ENCODE measurements at regions not wholly inside any gene's neighbourhood (a gene's known extent, or its start where the extent isn't known, plus 50 kb on each side); places are given as distances from the start of the nearest gene placed in this dataset.
"Not testable (repeated sequence)": the region's sequence is repeated elsewhere in the genome, so short reads cannot be mapped to it uniquely, and the experiment has no call there.

DNA sequence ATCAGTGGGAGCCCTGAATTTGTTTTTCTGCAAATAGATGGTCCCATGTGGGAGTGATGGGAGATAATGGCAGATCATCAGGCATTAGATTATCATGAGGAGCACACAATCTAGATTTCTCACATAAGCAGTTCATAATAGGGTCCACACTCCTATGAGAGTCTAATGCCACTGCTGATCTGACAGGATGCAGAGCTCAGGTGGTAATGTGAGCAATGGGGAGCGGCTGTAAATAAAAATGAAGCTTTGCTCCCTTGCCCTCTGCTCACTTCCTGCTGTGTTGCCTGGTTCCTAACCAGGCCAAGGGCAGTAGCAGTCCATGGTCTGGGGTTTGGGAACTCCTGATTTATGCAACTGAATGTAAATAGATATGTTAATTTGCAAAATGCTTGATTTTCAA lies 538.6 kb downstream of the TRAM1L1 start:
- Histone ChIP-seq H3K9me3 (no peaks in the 10 kb centered on the region), H3K27me3 (no peaks in the 10 kb centered on the region), H3K36me3 (no peaks in the 10 kb centered on the region), H3K4me3 (no peak overlapping the region), H3K4me1 (no peaks in the 10 kb centered on the region), H3K27ac (no peak overlapping the region)
- no peak for DNase-seq (ENCODE audit: low spot score)
- TF ChIP-seq, protein P1, sequence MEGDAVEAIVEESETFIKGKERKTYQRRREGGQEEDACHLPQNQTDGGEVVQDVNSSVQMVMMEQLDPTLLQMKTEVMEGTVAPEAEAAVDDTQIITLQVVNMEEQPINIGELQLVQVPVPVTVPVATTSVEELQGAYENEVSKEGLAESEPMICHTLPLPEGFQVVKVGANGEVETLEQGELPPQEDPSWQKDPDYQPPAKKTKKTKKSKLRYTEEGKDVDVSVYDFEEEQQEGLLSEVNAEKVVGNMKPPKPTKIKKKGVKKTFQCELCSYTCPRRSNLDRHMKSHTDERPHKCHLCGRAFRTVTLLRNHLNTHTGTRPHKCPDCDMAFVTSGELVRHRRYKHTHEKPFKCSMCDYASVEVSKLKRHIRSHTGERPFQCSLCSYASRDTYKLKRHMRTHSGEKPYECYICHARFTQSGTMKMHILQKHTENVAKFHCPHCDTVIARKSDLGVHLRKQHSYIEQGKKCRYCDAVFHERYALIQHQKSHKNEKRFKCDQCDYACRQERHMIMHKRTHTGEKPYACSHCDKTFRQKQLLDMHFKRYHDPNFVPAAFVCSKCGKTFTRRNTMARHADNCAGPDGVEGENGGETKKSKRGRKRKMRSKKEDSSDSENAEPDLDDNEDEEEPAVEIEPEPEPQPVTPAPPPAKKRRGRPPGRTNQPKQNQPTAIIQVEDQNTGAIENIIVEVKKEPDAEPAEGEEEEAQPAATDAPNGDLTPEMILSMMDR (IDR thresholded peaks at IDR 0.05), result no peak

GRCh38 chr4:116544946-116545345 lies 540.4 kb downstream of the TRAM1L1 start:
- Histone ChIP-seq H3K27me3 (no peaks in the 10 kb centered on the region), H3K36me3 (no peaks in the 10 kb centered on the region), H3K27ac (no peak overlapping the region), H3K9me3 (no peaks in the 10 kb centered on the region), H3K4me3 (no peak overlapping the region), H3K4me1 (no peaks in the 10 kb centered on the region)
- no peak for DNase-seq (ENCODE audit: low spot score)
- TF ChIP-seq, protein P1 (IDR thresholded peaks at IDR 0.05), result no peak

- H3K4me3 ChIP-seq, result no peak overlapping the region
- DNase-seq (ENCODE audit: low spot score), result no peak
- H3K27ac ChIP-seq, result no peak overlapping the region
- H3K4me1 ChIP-seq, result no peaks in the 10 kb centered on the region
- H3K9me3 ChIP-seq, result no peaks in the 10 kb centered on the region
- TF ChIP-seq, protein P1 (IDR thresholded peaks at IDR 0.05), result no peak
- no peaks in the 10 kb centered on the region for H3K36me3 ChIP-seq
- no peaks in the 10 kb centered on the region for H3K27me3 ChIP-seq
These were observed 545.6 kb downstream of the TRAM1L1 start for GRCh38 chr4:116539744-116540143.

- TF ChIP-seq, protein P1 (IDR thresholded peaks at IDR 0.05), result no peak
- no peaks in the 10 kb centered on the region for H3K9me3 ChIP-seq
- H3K4me1 ChIP-seq, result no peaks in the 10 kb centered on the region
- H3K27ac ChIP-seq, result no peak overlapping the region
- H3K27me3 ChIP-seq, result no peaks in the 10 kb centered on the region
- no peaks in the 10 kb centered on the region for H3K36me3 ChIP-seq
- H3K4me3 ChIP-seq, result no peak overlapping the region
- no peak for DNase-seq (ENCODE audit: low spot score)
These were observed 547.5 kb downstream of the TRAM1L1 start for GRCh38 chr4:116537828-116538227.

DNA sequence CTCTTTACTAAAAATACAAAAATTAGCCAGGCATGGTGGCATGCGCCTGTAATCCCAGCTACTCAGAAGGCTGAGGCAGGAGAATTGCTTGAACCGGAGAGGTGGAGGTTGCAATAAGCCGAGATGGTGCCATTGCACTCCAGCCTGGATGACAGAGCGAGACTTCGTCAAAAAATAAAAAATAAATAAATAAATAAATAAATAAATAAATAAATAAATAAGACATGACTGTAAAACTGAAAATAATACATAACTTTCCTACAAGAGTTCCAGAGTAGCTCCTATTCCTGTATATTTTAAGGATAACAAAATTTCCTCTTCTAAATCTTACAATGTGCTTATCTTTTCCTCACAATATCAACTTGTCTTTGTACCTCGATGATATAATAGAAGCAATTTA lies 549.4 kb downstream of the TRAM1L1 start:
- H3K27ac ChIP-seq; H3K36me3 ChIP-seq; H3K9me3 ChIP-seq; H3K4me3 ChIP-seq; H3K27me3 ChIP-seq; H3K4me1 ChIP-seq; DNase-seq (ENCODE audit: low spot score): not testable (repeated sequence)

GRCh38 chr4:116531870-116532269 lies 553.5 kb downstream of the TRAM1L1 start:
- Histone ChIP-seq H3K36me3 (no peaks in the 10 kb centered on the region), H3K9me3 (no peaks in the 10 kb centered on the region), H3K4me1 (no peaks in the 10 kb centered on the region), H3K27me3 (no peaks in the 10 kb centered on the region), H3K27ac (no peak overlapping the region), H3K4me3 (no peak overlapping the region)
- DNase-seq (ENCODE audit: low spot score), result no peak
- TF ChIP-seq, protein P1 (IDR thresholded peaks at IDR 0.05), result no peak

Data from right atrium auricular region (tissue), 2 donors.